IMR-90 (cell line): ENCODE measurements at regions not wholly inside any gene's neighbourhood (a gene's known extent, or its start where the extent isn't known, plus 50 kb on each side); places are given as distances from the start of the nearest gene placed in this dataset.

ENCODE experiments used
- ATAC-seq: fragments of 200-7000 bp; cut with Tn5 transposase; 2 replicates; pipeline ENCODE4 v1.9.1; 2020; ENCODE audit warnings: low read depth, mild to moderate bottlenecking, moderate library complexity
- BruUV-seq: library from RNA; stranded (reverse); fragments of 400-500 nt; replicated peaks from 2 replicates; lab custom pipeline; 2021; lab: Mats Ljungman, UMichigan
- CTCF ChIA-PET: fragments of 300-600 bp; formaldehyde crosslinking; extraction: SDS; loops from one replicate; lab custom pipeline; 2021; ENCODE audit warnings: antibody characterized with exemption; lab: Yijun Ruan, JAX
- POLR2A ChIA-PET: fragments of 300-600 bp; sonication (Branson Sonifier 250); formaldehyde crosslinking; loops from one replicate; lab custom pipeline; 2022; ENCODE audit warnings: antibody characterized with exemption; ENCODE audit not compliant: unreplicated experiment; lab: Charles Lee
- DNase-seq: peaks from one replicate; pipeline ENCODE4 v3.0.0; 2013
- H2AFZ ChIP-seq: replicated peaks from 2 replicates; pipeline ENCODE3; 2013; ENCODE audit warnings: low read length, mild to moderate bottlenecking; ENCODE audit not compliant: poor library complexity
- H2AK5ac ChIP-seq: 2 replicates; pipeline ENCODE4 v1.6.1; 2013; ENCODE audit warnings: low read depth, low read length, inconsistent platforms
- H2AK9ac ChIP-seq: replicated peaks from 2 replicates; pipeline ENCODE3; 2013; ENCODE audit warnings: mild to moderate bottlenecking, low read depth, low read length, moderate library complexity; ENCODE audit not compliant: poor library complexity
- H2BK120ac ChIP-seq: 2 replicates; pipeline ENCODE4 v1.6.1; 2013; ENCODE audit warnings: low read depth, low read length, inconsistent platforms
- H2BK15ac ChIP-seq: 3 replicates; pipeline ENCODE4 v1.6.1; 2013; ENCODE audit warnings: low read depth, low read length, inconsistent platforms
- H2BK20ac ChIP-seq: 2 replicates; pipeline ENCODE4 v1.6.1; 2013; ENCODE audit warnings: low read depth, mild to moderate bottlenecking, inconsistent platforms, low read length, moderate library complexity
- H2BK5ac ChIP-seq: 2 replicates; pipeline ENCODE4 v1.6.1; 2013; ENCODE audit warnings: mild to moderate bottlenecking, low read depth, low read length, inconsistent platforms; ENCODE audit not compliant: poor library complexity, severe bottlenecking
- H3K14ac ChIP-seq: replicated peaks from 2 replicates; pipeline ENCODE4 v1.6.1; 2013; ENCODE audit warnings: low read depth, low read length, inconsistent platforms
- H3K18ac ChIP-seq: 2 replicates; pipeline ENCODE4 v1.6.1; 2013; ENCODE audit warnings: low read depth, low read length, control low read depth
- H3K23ac ChIP-seq: 2 replicates; pipeline ENCODE4 v1.6.1; 2013; ENCODE audit warnings: low read depth, low read length, inconsistent platforms
- H3K27ac ChIP-seq: 2 replicates; pipeline ENCODE4 v1.5.1; 2013; ENCODE audit warnings: mild to moderate bottlenecking, control low read depth, low read length; ENCODE audit not compliant: insufficient read depth
- H3K27me3 ChIP-seq: 2 replicates; pipeline ENCODE4 v1.6.1; 2013; ENCODE audit warnings: low read length; ENCODE audit not compliant: control insufficient read depth, insufficient read depth
- H3K36me3 ChIP-seq: 2 replicates; pipeline ENCODE4 v1.6.1; 2013; ENCODE audit warnings: low read length, mixed read lengths; ENCODE audit not compliant: control insufficient read depth, insufficient read depth
- H3K4ac ChIP-seq: 2 replicates; pipeline ENCODE4 v1.6.1; 2013; ENCODE audit warnings: low read depth, low read length, inconsistent platforms
- H3K4me1 ChIP-seq: 2 replicates; pipeline ENCODE4 v1.6.1; 2013; ENCODE audit warnings: low read length, mixed read lengths; ENCODE audit not compliant: control insufficient read depth, insufficient read depth
- H3K4me2 ChIP-seq: 2 replicates; pipeline ENCODE4 v1.6.1; 2013; ENCODE audit warnings: low read depth, mild to moderate bottlenecking, control low read depth, low read length, moderate library complexity
- H3K4me3 ChIP-seq: 2 replicates; pipeline ENCODE4 v1.5.1; 2013; ENCODE audit warnings: low read depth, mild to moderate bottlenecking, control low read depth, low read length, moderate library complexity; ENCODE audit not compliant: insufficient read depth
- H3K56ac ChIP-seq: 2 replicates; pipeline ENCODE4 v1.6.1; 2013; ENCODE audit warnings: low read length, inconsistent platforms; ENCODE audit not compliant: insufficient read depth; ENCODE audit errors: extremely low read depth
- H3K79me1 ChIP-seq, 2 experiments: 2 replicates each; pipeline ENCODE4 v1.6.1; 2013; ENCODE audit warnings: low read length in 2 of 2, inconsistent platforms in 1 of 2, low read depth in 1 of 2
- H3K9ac ChIP-seq: 2 replicates; pipeline ENCODE4 v1.6.1; 2013; ENCODE audit warnings: low read depth, low read length, control low read depth
- H3K9me1 ChIP-seq: 2 replicates; pipeline ENCODE4 v1.6.1; 2013; ENCODE audit warnings: low read length, inconsistent platforms; ENCODE audit not compliant: insufficient read depth
- H3K9me3 ChIP-seq: 2 replicates; pipeline ENCODE4 v1.6.1; 2013; ENCODE audit warnings: low read length; ENCODE audit not compliant: control insufficient read depth, insufficient read depth
- H4K20me1 ChIP-seq: 2 replicates; pipeline ENCODE4 v1.6.1; 2013; ENCODE audit warnings: low read length, inconsistent platforms; ENCODE audit not compliant: insufficient read depth
- H4K5ac ChIP-seq: 2 replicates; pipeline ENCODE4 v1.6.1; 2013; ENCODE audit warnings: mild to moderate bottlenecking, low read depth, low read length, control low read depth
- H4K8ac ChIP-seq, 2 experiments: 2 replicates each; pipeline ENCODE4 v1.6.1; 2013; ENCODE audit warnings: low read depth in 2 of 2, low read length in 2 of 2, control low read depth in 1 of 2, inconsistent platforms in 1 of 2
- H4K91ac ChIP-seq: 2 replicates; pipeline ENCODE4 v1.6.1; 2013; ENCODE audit warnings: low read depth, low read length, inconsistent platforms; ENCODE audit not compliant: insufficient read depth
- BHLHE40 ChIP-seq: fragments of 150-350 bp; IDR thresholded peaks from 2 replicates; pipeline ENCODE4 v1.6.1; 2016; ENCODE audit warnings: mild to moderate bottlenecking, low read depth, low read length
- CEBPB ChIP-seq: IDR thresholded peaks from 2 replicates; pipeline ENCODE4 v1.6.1; 2012; ENCODE audit warnings: low read depth, low read length, improper control_type of control experiment
- CHD1 ChIP-seq: IDR thresholded peaks from 2 replicates; pipeline ENCODE4 v1.6.1; 2012; ENCODE audit warnings: low read depth, low read length, improper control_type of control experiment
- FOS ChIP-seq: fragments of 150-350 bp; IDR thresholded peaks from 2 replicates; pipeline ENCODE4 v1.6.1; 2016; ENCODE audit warnings: low read depth, low read length
- MAFK ChIP-seq: IDR thresholded peaks from 2 replicates; pipeline ENCODE4 v1.6.1; 2012; ENCODE audit warnings: low read depth, low read length, improper control_type of control experiment
- MAZ ChIP-seq: IDR thresholded peaks from 2 replicates; pipeline ENCODE4 v1.6.1; 2012; ENCODE audit warnings: low read depth, mild to moderate bottlenecking, low read length, improper control_type of control experiment, moderate library complexity, borderline replicate concordance
- MXI1 ChIP-seq: IDR thresholded peaks from 2 replicates; pipeline ENCODE4 v1.6.1; 2012; ENCODE audit warnings: low read depth, mild to moderate bottlenecking, low read length, moderate library complexity, borderline replicate concordance
- NFE2L2 ChIP-seq: fragments of 150-350 bp; IDR thresholded peaks from 2 replicates; pipeline ENCODE4 v1.6.1; 2016; ENCODE audit warnings: low read depth, mild to moderate bottlenecking, low read length
- POLR2A ChIP-seq: IDR thresholded peaks from 2 replicates; pipeline ENCODE4 v1.6.1; 2012; ENCODE audit warnings: mild to moderate bottlenecking, low read depth, low read length
- RAD21 ChIP-seq: IDR thresholded peaks from 2 replicates; pipeline ENCODE4 v1.6.1; 2012; ENCODE audit warnings: low read length, improper control_type of control experiment
- RCOR1 ChIP-seq: IDR thresholded peaks from 2 replicates; pipeline ENCODE4 v1.6.1; 2012; ENCODE audit warnings: mild to moderate bottlenecking, low read length, improper control_type of control experiment; ENCODE audit not compliant: insufficient replicate concordance
- RFX5 ChIP-seq: IDR thresholded peaks from 2 replicates; pipeline ENCODE4 v1.8.0; 2012; ENCODE audit warnings: low read depth, mild to moderate bottlenecking, low read length, moderate library complexity
- SMC3 ChIP-seq: fragments of 150-350 bp; IDR thresholded peaks from 2 replicates; pipeline ENCODE4 v1.6.1; 2016; ENCODE audit warnings: low read depth, mild to moderate bottlenecking, antibody characterized with exemption, low read length, moderate library complexity
- WGBS, 2 experiments: methylation state at CpG; one replicate each; pipeline versions ENCODE4 v1.1.5 to v1.1.7; 2013; ENCODE audit warnings: missing lambda C conversion rate in 2 of 2; ENCODE audit not compliant: insufficient read length in 1 of 2; ENCODE audit errors: extremely low coverage in 2 of 2; 5-methylcytosine and 5-hydroxymethylcytosine counted together
- dilution Hi-C: fragments of 300-500 bp; cut with HindIII; formaldehyde crosslinking; loops from one replicate; pipeline ENCODE4 v1.14.3; 2018; ENCODE audit warnings: low sequenced_read_pairs; ENCODE audit not compliant: unreplicated experiment
- in situ Hi-C: fragments of 300-500 bp; cut with MboI; formaldehyde crosslinking; loops from 3 replicates; pipeline ENCODE4 v1.14.3; 2019; ENCODE audit warnings: low sequenced_read_pairs, inconsistent platforms, mixed read lengths
- intact Hi-C: fragments of 100-400 bp; cut with micrococcal nuclease; formaldehyde crosslinking; loops from 2 replicates; pipeline ENCODE4 v1.10.0; 2022
- TF ChIP-seq, protein P1 (sequence below): conservative IDR thresholded peaks from 2 replicates; pipeline ENCODE4 v1.5.1; 2012; ENCODE audit warnings: mild to moderate bottlenecking, low read depth, low read length, improper control_type of control experiment
- TF ChIP-seq, protein P2 (sequence below): fragments of 150-350 bp; IDR thresholded peaks from 2 replicates; pipeline ENCODE4 v1.6.1; 2017; ENCODE audit warnings: mild to moderate bottlenecking, antibody characterized with exemption, low read length, low read depth
- TF ChIP-seq, protein P3 (sequence below): fragments of 150-350 bp; IDR thresholded peaks from 2 replicates; pipeline ENCODE4 v1.6.1; 2016; ENCODE audit warnings: low read depth, mild to moderate bottlenecking, low read length, moderate library complexity, borderline replicate concordance

DNA sequence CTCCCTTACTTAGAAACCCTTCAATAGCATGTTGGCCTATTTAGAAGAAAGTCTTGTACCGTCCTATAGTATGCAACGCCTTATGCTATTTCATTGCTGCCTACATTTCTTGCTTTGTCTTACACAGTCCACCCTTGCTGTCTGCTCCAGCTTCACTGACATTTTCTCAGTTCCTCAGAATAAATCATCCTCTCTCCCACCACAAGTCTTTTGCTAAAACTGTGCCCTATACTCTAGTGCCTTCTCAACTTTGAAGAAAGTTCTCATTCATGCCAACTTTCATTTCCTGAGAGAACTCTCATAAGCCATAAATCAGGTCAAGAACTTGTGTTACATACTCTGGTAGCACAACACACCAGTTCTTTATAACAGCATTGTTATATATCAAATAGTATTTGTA is 54.3 kb upstream of the COL3A1 start:
- H4K5ac ChIP-seq, result no peak overlapping the region
- H3K4ac ChIP-seq, result no peak overlapping the region
- no peaks in the 10 kb centered on the region for H3K36me3 ChIP-seq
- POLR2A ChIA-PET, result no interaction called here
- no peak for DNase-seq
- no peak overlapping the region for H3K14ac ChIP-seq
- in situ Hi-C loops, result no loop called here
- H3K9me3 ChIP-seq, result no peaks in the 10 kb centered on the region; the same call in 1 of the 2 replicates
- H3K9ac ChIP-seq, result no peak overlapping the region
- no peak overlapping the region for H2BK20ac ChIP-seq
- H3K4me3 ChIP-seq, result no peak overlapping the region
- no peak overlapping the region for H4K8ac ChIP-seq
- no peak overlapping the region for H3K27ac ChIP-seq
- no TSS peak for BruUV-seq
- H2AK5ac ChIP-seq, result no peak overlapping the region
- 100% methylated on average over 1 of the region's 2 CpGs; no CpG with 5 or more reads in 1 of the 2 experiments for WGBS, 2 experiments
- no peaks in the 10 kb centered on the region for H3K27me3 ChIP-seq
- dilution Hi-C loops, result no loop called here
- no peak overlapping the region for H2AFZ ChIP-seq
- no peaks in the 10 kb centered on the region; the same call in 1 of the 2 replicates for H3K4me1 ChIP-seq
- no peak overlapping the region for H4K91ac ChIP-seq
- H4K20me1 ChIP-seq, result no peaks in the 10 kb centered on the region
- no peak overlapping the region for H2BK5ac ChIP-seq
- ATAC-seq, result no peak
- no peak overlapping the region for H2BK120ac ChIP-seq
- intact Hi-C loops, result no loop called here
- H2AK9ac ChIP-seq, result no peak overlapping the region
- no peaks in the 10 kb centered on the region for H3K9me1 ChIP-seq
- no peak overlapping the region for H3K18ac ChIP-seq
- TF ChIP-seq MXI1 (no peak), BHLHE40 (no peak), NFE2L2 (no peak), FOS (no peak), MAZ (no peak), MAFK (no peak), CEBPB (no peak), SMC3 (no peak), RCOR1 (no peak), CHD1 (no peak), RFX5 (no peak), RAD21 (no peak), POLR2A (no peak)
- TF ChIP-seq, protein P1, sequence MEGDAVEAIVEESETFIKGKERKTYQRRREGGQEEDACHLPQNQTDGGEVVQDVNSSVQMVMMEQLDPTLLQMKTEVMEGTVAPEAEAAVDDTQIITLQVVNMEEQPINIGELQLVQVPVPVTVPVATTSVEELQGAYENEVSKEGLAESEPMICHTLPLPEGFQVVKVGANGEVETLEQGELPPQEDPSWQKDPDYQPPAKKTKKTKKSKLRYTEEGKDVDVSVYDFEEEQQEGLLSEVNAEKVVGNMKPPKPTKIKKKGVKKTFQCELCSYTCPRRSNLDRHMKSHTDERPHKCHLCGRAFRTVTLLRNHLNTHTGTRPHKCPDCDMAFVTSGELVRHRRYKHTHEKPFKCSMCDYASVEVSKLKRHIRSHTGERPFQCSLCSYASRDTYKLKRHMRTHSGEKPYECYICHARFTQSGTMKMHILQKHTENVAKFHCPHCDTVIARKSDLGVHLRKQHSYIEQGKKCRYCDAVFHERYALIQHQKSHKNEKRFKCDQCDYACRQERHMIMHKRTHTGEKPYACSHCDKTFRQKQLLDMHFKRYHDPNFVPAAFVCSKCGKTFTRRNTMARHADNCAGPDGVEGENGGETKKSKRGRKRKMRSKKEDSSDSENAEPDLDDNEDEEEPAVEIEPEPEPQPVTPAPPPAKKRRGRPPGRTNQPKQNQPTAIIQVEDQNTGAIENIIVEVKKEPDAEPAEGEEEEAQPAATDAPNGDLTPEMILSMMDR, result no peak
- TF ChIP-seq, protein P2, sequence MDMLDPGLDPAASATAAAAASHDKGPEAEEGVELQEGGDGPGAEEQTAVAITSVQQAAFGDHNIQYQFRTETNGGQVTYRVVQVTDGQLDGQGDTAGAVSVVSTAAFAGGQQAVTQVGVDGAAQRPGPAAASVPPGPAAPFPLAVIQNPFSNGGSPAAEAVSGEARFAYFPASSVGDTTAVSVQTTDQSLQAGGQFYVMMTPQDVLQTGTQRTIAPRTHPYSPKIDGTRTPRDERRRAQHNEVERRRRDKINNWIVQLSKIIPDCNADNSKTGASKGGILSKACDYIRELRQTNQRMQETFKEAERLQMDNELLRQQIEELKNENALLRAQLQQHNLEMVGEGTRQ, result no peak
- TF ChIP-seq, protein P3, sequence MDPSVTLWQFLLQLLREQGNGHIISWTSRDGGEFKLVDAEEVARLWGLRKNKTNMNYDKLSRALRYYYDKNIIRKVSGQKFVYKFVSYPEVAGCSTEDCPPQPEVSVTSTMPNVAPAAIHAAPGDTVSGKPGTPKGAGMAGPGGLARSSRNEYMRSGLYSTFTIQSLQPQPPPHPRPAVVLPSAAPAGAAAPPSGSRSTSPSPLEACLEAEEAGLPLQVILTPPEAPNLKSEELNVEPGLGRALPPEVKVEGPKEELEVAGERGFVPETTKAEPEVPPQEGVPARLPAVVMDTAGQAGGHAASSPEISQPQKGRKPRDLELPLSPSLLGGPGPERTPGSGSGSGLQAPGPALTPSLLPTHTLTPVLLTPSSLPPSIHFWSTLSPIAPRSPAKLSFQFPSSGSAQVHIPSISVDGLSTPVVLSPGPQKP, result no peak
- H3K56ac ChIP-seq, result no peak overlapping the region
- no peak overlapping the region for H3K4me2 ChIP-seq
- CTCF ChIA-PET, result no interaction called here
- no peaks in the 10 kb centered on the region for H3K79me1 ChIP-seq
- H3K23ac ChIP-seq, result no peak overlapping the region
- H2BK15ac ChIP-seq, result no peak overlapping the region
